CD4-positive, alpha-beta T cell treated with Interleukin-10 for 1 hour (primary cell): ENCODE measurements at regions not wholly inside any gene's neighbourhood (a gene's known extent, or its start where the extent isn't known, plus 50 kb on each side); places are given as distances from the start of the nearest gene placed in this dataset.

Source experiments
- DNase-seq: peaks from one replicate; pipeline ENCODE4 v3.0.0-alpha.2; 2020

DNA sequence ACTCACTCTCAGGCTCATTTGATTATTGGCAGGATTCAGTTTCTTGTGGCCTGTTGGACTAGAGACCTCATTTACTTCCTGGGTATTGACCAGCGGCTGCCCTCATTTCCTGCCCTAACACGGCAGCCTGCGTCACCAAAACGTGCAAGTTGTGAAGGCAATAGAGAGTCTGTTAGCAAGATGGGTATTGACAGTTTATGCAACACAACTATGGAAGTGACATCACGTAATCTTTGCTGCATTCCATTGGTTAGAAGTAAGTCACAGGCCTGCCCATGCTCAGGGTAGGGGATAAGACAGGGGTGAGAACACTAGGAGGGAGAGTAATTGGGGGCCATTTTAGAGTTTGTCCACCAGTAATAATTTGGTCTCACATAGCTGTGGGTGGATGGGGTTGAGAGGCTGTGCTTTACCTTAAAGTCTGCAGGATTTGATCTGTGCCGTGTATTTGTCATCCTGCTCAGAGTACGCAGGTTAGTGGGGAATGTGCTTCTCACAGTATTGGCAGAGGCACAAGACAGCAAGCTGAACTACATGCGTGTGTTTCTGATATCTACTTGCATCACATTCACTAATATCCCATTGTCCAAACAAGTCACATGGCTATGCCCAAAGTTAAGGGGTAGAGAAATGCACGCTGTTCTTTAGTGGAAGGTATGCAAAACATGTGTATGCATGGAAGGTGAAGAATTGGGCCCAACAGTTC is 83.3 kb downstream of the EDEM1 start:
- DNase-seq, result no peak

- DNase-seq, result no peak
Measured at GRCh38 chr3:5271372-5271683, 83.8 kb downstream of the EDEM1 start.

- no peak for DNase-seq
Measured at GRCh38 chr3:5272387-5272786, 84.9 kb downstream of the EDEM1 start.

DNA sequence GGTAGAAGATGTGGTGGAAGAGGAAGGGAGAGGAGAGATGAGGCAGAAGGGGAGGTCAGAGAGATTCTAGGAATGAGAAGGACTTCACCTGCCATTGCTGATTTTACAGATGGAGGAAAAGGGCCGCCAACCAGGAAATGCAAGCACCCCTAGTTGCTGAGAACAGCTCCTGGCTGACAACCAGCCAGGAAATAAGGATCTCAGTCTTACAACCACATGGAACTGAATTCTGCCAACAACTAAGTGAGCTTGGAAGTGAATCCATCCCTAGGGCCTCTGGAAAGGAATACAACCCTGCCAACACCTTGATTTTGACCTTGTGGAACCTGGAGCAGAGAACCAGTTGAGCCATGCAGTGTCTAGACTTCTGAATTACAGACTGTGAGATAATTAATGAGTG is 86.6 kb downstream of the EDEM1 start:
- no peak for DNase-seq

- DNase-seq, result no peak
Measured at GRCh38 chr3:5275529-5275928, 88.0 kb downstream of the EDEM1 start.

- no peak for DNase-seq
Measured at GRCh38 chr3:5276934-5277333, 89.4 kb downstream of the EDEM1 start.

- no peak for DNase-seq
Measured at GRCh38 chr3:5277612-5278236, 90.2 kb downstream of the EDEM1 start.

- no peak for DNase-seq
Measured at GRCh38 chr3:5278666-5279065, 91.2 kb downstream of the EDEM1 start.

- DNase-seq, result no peak
Measured at GRCh38 chr3:5282703-5283102, 95.2 kb downstream of the EDEM1 start.

DNA sequence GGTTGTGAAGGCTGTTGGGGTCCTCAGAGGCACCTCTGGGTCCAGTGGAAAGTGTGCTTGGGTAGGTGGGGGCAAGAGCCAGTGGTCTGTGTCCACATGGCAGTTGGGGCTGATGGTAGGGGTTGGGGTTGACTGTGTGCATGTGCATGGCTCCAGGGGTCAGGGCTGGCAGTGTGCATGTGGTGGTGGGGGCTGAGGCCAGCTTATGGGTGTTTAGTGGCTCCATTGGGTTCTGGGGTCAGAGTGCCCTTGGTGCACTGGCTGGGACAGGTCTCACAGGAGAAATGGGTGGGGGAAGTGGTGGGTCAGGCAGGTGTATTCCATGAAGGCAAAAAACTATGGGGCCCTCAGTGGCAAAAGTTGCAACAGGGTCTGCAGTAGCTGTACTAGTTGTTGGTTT is 97.9 kb downstream of the EDEM1 start:
- no peak for DNase-seq

DNA sequence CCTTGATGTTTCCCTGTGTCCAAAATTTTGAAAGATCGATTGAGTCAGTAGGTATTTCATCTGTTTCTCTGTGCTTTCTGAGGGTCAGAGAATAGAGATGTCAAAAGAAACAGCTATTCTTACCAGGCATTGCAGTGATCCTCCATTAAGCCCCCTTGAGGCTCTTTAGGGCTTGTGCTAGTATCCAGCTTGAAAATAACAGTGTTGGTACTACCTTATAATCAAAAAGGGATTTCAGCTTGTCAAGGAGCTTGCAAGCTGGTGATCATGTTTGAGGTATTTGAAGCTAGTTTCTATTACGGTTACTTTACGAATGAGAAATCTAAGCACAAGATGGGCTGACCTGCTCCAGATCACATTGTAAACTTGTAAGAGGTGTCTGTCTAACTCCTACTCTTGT is 103.4 kb downstream of the EDEM1 start:
- no peak for DNase-seq

GRCh38 chr3:5292512-5292911 is 105.0 kb downstream of the EDEM1 start:
- no peak for DNase-seq

GRCh38 chr3:5293207-5293606 is 105.7 kb downstream of the EDEM1 start:
- no peak for DNase-seq

DNA sequence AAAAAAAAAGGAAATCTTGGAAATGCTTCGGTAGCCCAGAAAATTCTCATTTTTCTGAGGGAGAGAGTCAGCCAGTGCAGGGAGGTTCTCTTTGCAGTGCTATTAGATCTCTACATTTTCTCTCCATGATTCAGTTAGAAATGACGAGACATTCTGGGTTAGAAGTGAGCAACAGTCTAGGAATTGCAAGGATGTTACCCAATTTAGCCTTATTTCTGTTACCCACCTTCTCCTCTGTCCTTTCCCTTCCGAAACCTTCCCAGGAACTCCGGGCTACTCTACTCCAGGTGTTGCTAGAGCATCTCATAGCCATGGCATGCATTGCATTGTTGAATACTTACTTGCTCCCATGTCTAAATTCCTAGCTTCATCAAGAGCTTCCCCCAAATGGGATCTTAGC is 106.8 kb downstream of the EDEM1 start:
- no peak for DNase-seq

DNA sequence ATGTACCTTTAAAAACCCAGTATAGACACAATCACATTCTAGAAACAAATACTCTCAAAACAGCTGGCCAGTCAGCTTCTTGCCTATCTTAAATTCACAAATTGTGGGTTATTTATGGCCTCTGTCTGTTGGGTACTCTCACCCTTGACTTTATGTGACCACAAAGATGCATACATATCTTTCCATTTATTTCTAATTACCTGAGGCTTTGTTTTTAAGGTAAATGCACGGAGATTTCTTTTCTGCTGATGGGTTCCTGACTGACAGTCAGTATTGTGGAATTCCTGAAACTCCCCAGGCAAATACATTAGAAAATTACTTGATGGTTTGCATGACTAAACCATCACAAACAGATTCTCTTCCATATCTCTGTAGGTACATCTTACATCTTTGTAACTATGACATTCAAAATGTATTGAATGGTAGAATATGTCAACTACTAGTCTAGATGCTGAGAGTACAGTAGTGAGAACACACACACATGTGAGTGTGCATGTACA is 107.7 kb downstream of the EDEM1 start:
- no peak for DNase-seq

DNA sequence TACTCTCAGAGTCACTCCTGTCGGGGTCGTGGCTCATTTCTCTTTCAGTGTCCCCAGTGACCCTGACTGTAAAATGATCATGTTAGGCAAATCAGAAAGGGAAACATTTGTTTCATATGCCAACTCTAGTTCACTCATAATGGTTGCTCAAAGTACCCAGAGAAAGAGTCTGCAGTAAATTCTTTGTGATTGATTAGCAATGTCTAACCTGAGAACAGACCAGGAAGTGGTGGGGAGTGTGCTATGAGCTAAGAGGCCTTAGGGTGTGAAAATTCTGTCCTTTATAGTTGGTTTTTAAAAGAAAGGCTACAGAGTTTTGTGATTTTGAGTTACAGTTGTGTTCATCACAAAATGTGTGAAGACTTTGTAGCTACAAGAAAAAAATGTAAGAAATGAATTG is 108.9 kb downstream of the EDEM1 start:
- DNase-seq, result no peak

DNA sequence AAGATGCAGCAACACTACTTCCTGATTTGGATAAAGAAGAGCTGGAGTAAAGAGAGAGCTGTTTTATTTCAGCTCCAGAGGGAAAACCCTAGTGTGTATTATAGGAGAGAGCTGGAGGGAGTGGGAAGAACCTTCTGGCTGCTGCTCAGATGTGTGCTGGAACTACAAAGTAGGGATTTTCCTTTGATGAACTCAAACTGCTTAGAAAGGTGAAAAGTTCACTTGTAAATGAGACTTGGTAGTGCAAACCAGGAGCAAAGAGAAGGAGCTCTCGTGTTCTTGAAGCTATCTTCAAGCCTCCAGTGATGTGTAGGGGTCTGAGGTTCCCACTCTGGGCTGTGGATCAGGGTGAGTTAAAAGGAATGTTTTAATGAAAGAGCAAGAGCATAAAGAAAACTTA is 110.4 kb downstream of the EDEM1 start:
- DNase-seq, result no peak

DNA sequence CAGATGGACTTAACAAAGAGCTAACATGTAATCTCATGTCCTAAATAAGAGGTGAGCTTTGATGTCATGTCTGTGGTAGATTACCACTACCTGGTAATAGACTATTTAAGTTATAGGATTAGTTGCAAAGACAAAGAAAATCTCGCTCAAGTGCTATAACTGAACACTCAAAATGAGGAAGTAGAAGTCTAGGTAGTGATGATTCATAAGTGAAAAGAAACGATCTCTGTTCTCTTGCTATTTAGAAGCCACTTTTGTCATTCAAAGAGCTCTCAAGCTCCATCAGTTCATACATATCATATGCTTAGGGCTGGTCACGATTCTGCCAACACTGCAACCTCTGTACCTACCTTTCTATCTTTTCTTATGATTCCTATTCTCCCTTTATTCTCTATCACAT is 110.9 kb downstream of the EDEM1 start:
- DNase-seq, result no peak

DNA sequence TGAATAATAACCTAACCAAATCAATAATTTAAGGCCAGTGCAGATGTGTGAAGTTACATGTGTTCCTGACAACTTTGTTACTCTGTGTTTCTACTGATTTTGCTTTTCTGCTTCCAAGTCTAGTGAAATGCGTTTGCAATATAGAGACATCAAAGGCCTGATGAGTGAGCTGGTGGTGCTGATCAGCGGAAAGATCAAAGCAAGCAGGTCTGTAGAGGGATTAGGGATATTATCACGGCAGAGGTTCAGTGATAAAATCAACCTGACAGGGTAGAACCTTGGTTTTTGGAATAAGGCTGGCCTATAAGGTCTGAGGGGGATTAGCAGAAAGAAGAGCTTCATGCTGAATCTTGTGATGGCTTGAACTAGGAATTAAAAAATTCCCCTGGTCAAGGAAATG is 111.7 kb downstream of the EDEM1 start:
- DNase-seq, result no peak

DNA sequence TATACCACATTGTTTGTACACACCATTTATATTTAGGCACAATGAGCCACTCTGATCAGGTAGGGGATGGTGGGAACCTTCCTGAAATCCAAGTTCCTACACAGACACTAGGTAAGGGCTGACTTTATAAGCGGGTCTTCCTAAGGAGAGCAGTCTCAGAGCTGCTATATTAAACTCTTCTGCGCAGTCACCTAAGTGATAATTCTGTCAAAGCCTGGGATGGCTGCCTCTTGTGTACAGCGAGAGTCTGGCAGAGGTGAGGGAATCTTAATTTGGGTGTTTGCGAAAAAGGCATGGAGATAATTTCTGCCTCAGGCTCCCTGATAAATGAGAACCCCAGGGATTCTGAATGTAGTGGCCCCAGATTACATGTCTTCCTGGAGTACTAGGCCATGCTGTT is 113.1 kb downstream of the EDEM1 start:
- DNase-seq, result no peak

DNA sequence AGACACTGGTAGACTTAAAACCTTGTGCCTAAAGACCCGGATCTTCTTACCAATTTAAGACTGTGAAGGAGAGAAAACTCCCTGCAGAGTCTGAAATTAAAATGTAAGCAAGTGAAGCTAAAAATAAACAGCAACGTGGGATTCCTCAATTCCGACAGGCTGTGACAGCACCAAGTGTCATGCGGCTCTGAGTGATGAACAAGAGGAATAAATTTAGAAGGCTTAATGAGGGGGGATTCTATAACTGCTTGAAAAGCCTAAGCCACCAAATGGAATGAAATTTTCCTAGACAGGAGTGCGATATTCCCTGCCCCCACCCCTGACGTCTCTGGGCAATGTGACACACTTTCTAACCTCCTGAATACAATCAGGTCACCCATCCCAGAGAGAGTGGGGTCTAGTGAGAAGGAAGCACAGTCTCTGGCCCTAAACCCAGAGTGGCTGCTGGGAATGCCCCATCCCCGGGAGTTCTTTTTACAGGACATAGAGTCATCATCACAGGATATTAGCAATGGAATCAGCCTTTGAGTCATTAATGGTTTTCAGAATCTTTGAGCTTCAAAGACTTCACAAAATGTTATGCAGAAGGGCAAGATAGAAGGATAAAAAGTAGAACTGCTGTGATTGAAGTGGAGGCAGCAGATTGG is 114.3 kb downstream of the EDEM1 start:
- no peak for DNase-seq

DNA sequence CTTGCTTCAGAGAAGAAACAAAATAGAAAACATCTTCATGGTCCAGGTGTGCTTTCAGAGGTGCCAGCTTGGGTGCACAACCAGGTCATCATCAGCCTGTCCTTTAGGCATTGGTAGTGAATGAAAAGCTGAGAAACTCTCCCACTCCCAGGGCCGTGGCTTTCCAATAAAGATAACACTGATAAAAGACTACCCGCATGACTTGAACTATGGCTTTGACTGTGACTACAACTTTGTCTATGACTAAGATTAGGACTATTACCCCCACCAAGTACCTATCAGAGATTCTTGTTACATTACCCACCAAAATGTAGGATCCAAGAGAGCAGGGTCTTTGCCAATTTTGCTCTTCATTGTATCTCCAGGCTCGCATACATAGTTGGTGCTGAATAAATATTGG is 115.2 kb downstream of the EDEM1 start:
- no peak for DNase-seq

GRCh38 chr3:5304188-5304587 is 116.7 kb downstream of the EDEM1 start:
- DNase-seq, result no peak
